A673 (cell line): ENCODE measurements at regions not wholly inside any gene's neighbourhood (a gene's known extent, or its start where the extent isn't known, plus 50 kb on each side); places are given as distances from the start of the nearest gene placed in this dataset.

Experiments
- BruUV-seq: library from RNA; stranded (reverse); fragments of 400-500 nt; replicated peaks from 2 replicates; lab custom pipeline; 2021; lab: Mats Ljungman, UMichigan
- CTCF ChIA-PET: fragments of 300-600 bp; sonication (Branson Sonifier 250); formaldehyde crosslinking; loops from one replicate; lab custom pipeline; 2022; ENCODE audit warnings: antibody characterized with exemption; lab: Charles Lee
- POLR2A ChIA-PET: fragments of 300-600 bp; sonication (Branson Sonifier 250); formaldehyde crosslinking; loops from one replicate; lab custom pipeline; 2022; ENCODE audit warnings: antibody characterized with exemption; ENCODE audit not compliant: low non-redundant PET; lab: Charles Lee
- DNase-seq: peaks from one replicate; pipeline ENCODE4 v3.0.0-alpha.2; 2015; ENCODE audit warnings: low spot score
- H3K27ac ChIP-seq: fragments of 200-600 bp; sonication (generic); 2 replicates; pipeline ENCODE4 v1.5.1; 2016; ENCODE audit warnings: mixed run types, low read depth, mild to moderate bottlenecking, mixed read lengths, antibody characterized with exemption, low read length; ENCODE audit not compliant: poor library complexity, severe bottlenecking
- H3K27me3 ChIP-seq: fragments of 200-600 bp; sonication (generic); replicated peaks from 2 replicates; pipeline ENCODE4 v1.6.1; 2017; ENCODE audit warnings: mixed run types, low read depth, mild to moderate bottlenecking, mixed read lengths, antibody characterized with exemption, low read length; ENCODE audit not compliant: insufficient read depth, poor library complexity
- H3K36me3 ChIP-seq: fragments of 200-600 bp; sonication (generic); 2 replicates; pipeline ENCODE4 v1.6.1; 2016; ENCODE audit warnings: mixed run types, mild to moderate bottlenecking, mixed read lengths, antibody characterized with exemption, low read length; ENCODE audit not compliant: insufficient read depth, poor library complexity, severe bottlenecking
- H3K4me1 ChIP-seq: fragments of 200-600 bp; sonication (generic); 2 replicates; pipeline ENCODE4 v1.6.1; 2017; ENCODE audit warnings: mixed run types, mild to moderate bottlenecking, mixed read lengths, antibody characterized with exemption, low read length; ENCODE audit not compliant: insufficient read depth, poor library complexity, severe bottlenecking
- H3K4me3 ChIP-seq: fragments of 200-600 bp; sonication (generic); 2 replicates; pipeline ENCODE4 v1.5.1; 2016; ENCODE audit warnings: low read depth, mixed run types, mild to moderate bottlenecking, mixed read lengths, low read length; ENCODE audit not compliant: poor library complexity, severe bottlenecking
- H3K9me3 ChIP-seq: fragments of 200-600 bp; sonication (generic); 2 replicates; pipeline ENCODE4 v1.6.1; 2016; ENCODE audit warnings: mixed run types, low read depth, mild to moderate bottlenecking, mixed read lengths, antibody characterized with exemption, low read length; ENCODE audit not compliant: poor library complexity, severe bottlenecking
- CTCF ChIP-seq: fragments of 300-800, 200-600 bp; sonication (generic); conservative IDR thresholded peaks from 2 replicates; pipeline ENCODE4 v1.5.1; 2017; ENCODE audit warnings: low read depth, mild to moderate bottlenecking, antibody characterized with exemption, low read length, moderate library complexity, mixed read lengths
- EZH2 ChIP-seq: fragments of 200-600 bp; sonication (generic); IDR thresholded peaks from 2 replicates; pipeline ENCODE4 v1.6.1; 2017; ENCODE audit warnings: borderline replicate concordance, low read depth, mild to moderate bottlenecking, mixed read lengths, antibody characterized with exemption, low read length; ENCODE audit not compliant: poor library complexity, severe bottlenecking
- intact Hi-C: fragments of 100-400 bp; cut with micrococcal nuclease; formaldehyde crosslinking; loops from one replicate; pipeline ENCODE4 v1.10.0; 2022; ENCODE audit not compliant: unreplicated experiment

GRCh38 chr13:62781866-62782265 is 1366.2 kb upstream of the PCDH20 start:
- TF ChIP-seq EZH2 (no peak), CTCF (no peak)
- no peak for DNase-seq
- POLR2A ChIA-PET, result no interaction called here
- H3K9me3 ChIP-seq, result no peaks in the 10 kb centered on the region
- no peaks in the 10 kb centered on the region for H3K27me3 ChIP-seq
- H3K27ac ChIP-seq, result no peak overlapping the region
- H3K36me3 ChIP-seq, result no peaks in the 10 kb centered on the region
- no TSS peak for BruUV-seq
- no peak overlapping the region for H3K4me3 ChIP-seq
- CTCF ChIA-PET, result no interaction called here
- H3K4me1 ChIP-seq, result no peaks in the 10 kb centered on the region
- intact Hi-C loops, result no loop called here

- BruUV-seq, result no TSS peak
- no peaks in the 10 kb centered on the region for H3K9me3 ChIP-seq
- no peak for TF ChIP-seq EZH2
- no peak for TF ChIP-seq CTCF
- no peak overlapping the region for H3K27ac ChIP-seq
- no peaks in the 10 kb centered on the region for H3K36me3 ChIP-seq
- H3K4me1 ChIP-seq, result no peaks in the 10 kb centered on the region
- no peaks in the 10 kb centered on the region for H3K27me3 ChIP-seq
- POLR2A ChIA-PET, result no interaction called here
- DNase-seq, result no peak
- CTCF ChIA-PET, result no interaction called here
- no peak overlapping the region for H3K4me3 ChIP-seq
- intact Hi-C loops, result no loop called here
Observed at GRCh38 chr13:62779161-62779560, 1363.5 kb upstream of the PCDH20 start.

- no peak overlapping the region for H3K4me3 ChIP-seq
- H3K27me3 ChIP-seq, result no peaks in the 10 kb centered on the region
- POLR2A ChIA-PET, result no interaction called here
- H3K27ac ChIP-seq, result no peak overlapping the region
- DNase-seq, result no peak
- no peaks in the 10 kb centered on the region for H3K9me3 ChIP-seq
- BruUV-seq, result no TSS peak
- H3K36me3 ChIP-seq, result no peaks in the 10 kb centered on the region
- no peak for TF ChIP-seq EZH2
- TF ChIP-seq CTCF, result no peak
- CTCF ChIA-PET, result no interaction called here
- no peaks in the 10 kb centered on the region for H3K4me1 ChIP-seq
- intact Hi-C loops, result no loop called here
Observed at GRCh38 chr13:62767473-62767872, 1351.8 kb upstream of the PCDH20 start.
